PC-3 (cell line): ENCODE measurements at regions not wholly inside any gene's neighbourhood (a gene's known extent, or its start where the extent isn't known, plus 50 kb on each side); places are given as distances from the start of the nearest gene placed in this dataset.
"Not testable (repeated sequence)": the region's sequence is repeated elsewhere in the genome, so short reads cannot be mapped to it uniquely, and the experiment has no call there.

Source experiments
- CTCF ChIP-seq: fragments of 300-600 bp; sonication (generic); conservative IDR thresholded peaks from 2 replicates; pipeline ENCODE4 v1.5.1; 2017; ENCODE audit warnings: antibody characterized with exemption, low read depth, mild to moderate bottlenecking, low read length
- EZH2 ChIP-seq: fragments of 300-600 bp; sonication (generic); IDR thresholded peaks from one replicate; pipeline ENCODE4 v1.6.1; 2017; ENCODE audit warnings: antibody characterized with exemption, mild to moderate bottlenecking, low read length; ENCODE audit not compliant: unreplicated experiment
- EZH2phosphoT487 ChIP-seq: fragments of 300-600 bp; sonication (generic); IDR thresholded peaks from 2 replicates; pipeline ENCODE4 v1.6.1; 2018; ENCODE audit warnings: mild to moderate bottlenecking, antibody characterized with exemption, low read length, borderline replicate concordance

- TF ChIP-seq CTCF, EZH2, EZH2phosphoT487: not testable (repeated sequence)
Measured at GRCh38 chr6:112541847-112542246, 194.7 kb downstream of the RFPL4B start.
